SU-DHL-6 (cell line): ENCODE measurements at regions not wholly inside any gene's neighbourhood (a gene's known extent, or its start where the extent isn't known, plus 50 kb on each side); places are given as distances from the start of the nearest gene placed in this dataset.
"Not testable (repeated sequence)": the region's sequence is repeated elsewhere in the genome, so short reads cannot be mapped to it uniquely, and the experiment has no call there.

Source experiments
- CTCF ChIP-seq: fragments of 200-600 bp; sonication (generic); IDR thresholded peaks from one replicate; pipeline ENCODE4 v1.5.1; 2017; ENCODE audit warnings: antibody characterized with exemption, mild to moderate bottlenecking, low read length, moderate library complexity; ENCODE audit not compliant: insufficient read depth, poor library complexity, severe bottlenecking
- EZH2phosphoT487 ChIP-seq: fragments of 200-600 bp; sonication (generic), shearing (Covaris generic); conservative IDR thresholded peaks from 2 replicates; pipeline ENCODE4 v1.6.1; 2018; ENCODE audit warnings: mild to moderate bottlenecking, antibody characterized with exemption, low read length, moderate library complexity, mixed read lengths

- not testable (repeated sequence) for TF ChIP-seq CTCF, EZH2phosphoT487
Measured at GRCh38 chr20:30524155-30524554, 733.3 kb upstream of the DEFB115 start.
